Aorta (tissue), 5 donors: ENCODE measurements at regions not wholly inside any gene's neighbourhood (a gene's known extent, or its start where the extent isn't known, plus 50 kb on each side); places are given as distances from the start of the nearest gene placed in this dataset.

Experiments used
- ATAC-seq: fragments of 200-7000 bp; cut with Tn5 transposase; one replicate; pipeline ENCODE4 v1.9.1; 2022; ENCODE audit warnings: moderate library complexity; ENCODE audit not compliant: low FRiP score
- DNase-seq, 2 donors: peaks; one replicate each; pipeline ENCODE4 v3.0.0-alpha.2; 2020
- H3K27ac ChIP-seq, 2 donors: one replicate each; pipeline ENCODE4 v1.5.1; 2013; ENCODE audit warnings: low read length in 2 of 2, mild to moderate bottlenecking in 2 of 2, moderate library complexity in 2 of 2, control low read depth in 1 of 2, inconsistent platforms in 1 of 2, low read depth in 1 of 2
- H3K27me3 ChIP-seq, 2 donors: one replicate each; pipeline ENCODE4 v1.6.1; 2013; ENCODE audit warnings: control low read depth in 1 of 2, low read length in 1 of 2, mild to moderate bottlenecking in 1 of 2, moderate library complexity in 1 of 2; ENCODE audit not compliant: insufficient read depth in 2 of 2, control insufficient read depth in 1 of 2
- H3K36me3 ChIP-seq, 2 donors: one replicate each; pipeline ENCODE4 v1.6.1; 2013; ENCODE audit warnings: control low read depth in 1 of 2, low read length in 1 of 2, mild to moderate bottlenecking in 1 of 2; ENCODE audit not compliant: insufficient read depth in 2 of 2, control insufficient read depth in 1 of 2
- H3K4me1 ChIP-seq, 2 donors: one replicate each; pipeline ENCODE4 v1.6.1; 2013; ENCODE audit warnings: low read length in 2 of 2, control low read depth in 1 of 2, mild to moderate bottlenecking in 1 of 2, moderate library complexity in 1 of 2; ENCODE audit not compliant: insufficient read depth in 2 of 2, control insufficient read depth in 1 of 2
- H3K4me3 ChIP-seq, 2 donors: one replicate each; pipeline ENCODE4 v1.5.1; 2013; ENCODE audit warnings: low read length in 2 of 2, control low read depth in 1 of 2, mild to moderate bottlenecking in 1 of 2
- H3K9me3 ChIP-seq: one replicate; pipeline ENCODE4 v1.6.1; 2013; ENCODE audit warnings: mild to moderate bottlenecking, low read length; ENCODE audit not compliant: control insufficient read depth
- WGBS, 2 donors: extraction: QIAGEN DNeasy Blood & Tissue Kit; methylation state at CpG; one replicate each; pipeline ENCODE4 v1.1.7; 2013; 5-methylcytosine and 5-hydroxymethylcytosine counted together
- intact Hi-C, 2 donors: fragments of 100-400 bp; cut with DNase I; formaldehyde crosslinking; loops; one replicate each; pipeline versions ENCODE4 v1.14.2 to v1.15.0; 2022
- donor health status: healthy with polysubstance abuse.
- donor health status: Bipolar disorder and iron deficiency.
- donor health status: DM: no; HTN: no; CAD: no.
- donor health status: DM: no; HTN: no; CAD: no.
- donor health status: DM: yes; HTN: yes; CAD: no.

GRCh38 chr4:31146366-31146765, 426.2 kb downstream of the PCDH7 start:
- ATAC-seq (no peak), DNase-seq (no peak)
- 82 to 94% methylated on average over 6 of the region's 6 CpGs for WGBS, 2 donors
- intact Hi-C loops: no loop called here
- Histone ChIP-seq H3K4me1 (no peaks in the 10 kb centered on the region), H3K36me3 (peaks cover 0 to 9% of the 10 kb centered on the region in 2 donors), H3K9me3 (no peaks in the 10 kb centered on the region), H3K4me3 (no peak overlapping the region), H3K27ac (no peak overlapping the region), H3K27me3 (no peaks in the 10 kb centered on the region)

DNA sequence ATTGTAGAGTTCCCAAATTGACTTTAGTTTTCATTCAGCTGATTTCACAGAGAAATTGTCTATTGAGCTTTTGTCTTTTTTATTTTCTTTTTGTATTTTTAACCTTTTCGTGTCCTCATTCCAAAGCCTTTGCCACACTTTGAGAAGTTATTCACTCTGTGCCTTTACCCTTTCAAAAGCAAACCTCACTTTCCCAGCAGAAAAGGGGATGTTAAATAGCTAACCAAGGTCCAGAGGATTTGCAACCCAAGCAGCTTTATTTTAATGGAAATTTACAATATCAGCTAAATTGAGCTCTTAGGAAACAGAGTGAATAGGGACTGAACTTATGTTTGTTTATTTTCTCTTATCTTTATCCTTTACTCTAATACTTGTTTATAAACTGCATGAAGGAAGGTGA, 428.8 kb downstream of the PCDH7 start:
- intact Hi-C loops: no loop called here
- Histone ChIP-seq H3K4me3 (no peak overlapping the region), H3K27me3 (no peaks in the 10 kb centered on the region), H3K4me1 (no peaks in the 10 kb centered on the region), H3K9me3 (no peaks in the 10 kb centered on the region), H3K27ac (no peak overlapping the region), H3K36me3 (peaks cover 0 to 3% of the 10 kb centered on the region in 2 donors)
- DNase-seq (no peak), ATAC-seq (no peak)
- WGBS, 2 donors: 44 to 49% methylated on average over 1 of the region's 1 CpG

- ATAC-seq (no peak), DNase-seq (no peak)
- H3K36me3 ChIP-seq: no peaks in the 10 kb centered on the region
- no peak overlapping the region for H3K27ac ChIP-seq
- H3K4me1 ChIP-seq: no peaks in the 10 kb centered on the region
- 89 to 92% methylated on average over 1 of the region's 1 CpG for WGBS, 2 donors
- intact Hi-C loops: no loop called here
- no peaks in the 10 kb centered on the region for H3K27me3 ChIP-seq
- H3K9me3 ChIP-seq: no peaks in the 10 kb centered on the region
- no peak overlapping the region for H3K4me3 ChIP-seq
Observed at GRCh38 chr4:31156221-31156620, 436.1 kb downstream of the PCDH7 start.

GRCh38 chr4:31160146-31160545, 440.0 kb downstream of the PCDH7 start:
- H3K36me3 ChIP-seq: no peaks in the 10 kb centered on the region
- no peak for DNase-seq
- H3K27ac ChIP-seq: no peak overlapping the region
- H3K27me3 ChIP-seq: no peaks in the 10 kb centered on the region
- WGBS, 2 donors: 73 to 79% methylated on average over 3 of the region's 3 CpGs
- H3K9me3 ChIP-seq: no peaks in the 10 kb centered on the region
- no peak overlapping the region for H3K4me3 ChIP-seq
- ATAC-seq: no peak
- intact Hi-C loops: no loop called here
- H3K4me1 ChIP-seq: no peaks in the 10 kb centered on the region

DNA sequence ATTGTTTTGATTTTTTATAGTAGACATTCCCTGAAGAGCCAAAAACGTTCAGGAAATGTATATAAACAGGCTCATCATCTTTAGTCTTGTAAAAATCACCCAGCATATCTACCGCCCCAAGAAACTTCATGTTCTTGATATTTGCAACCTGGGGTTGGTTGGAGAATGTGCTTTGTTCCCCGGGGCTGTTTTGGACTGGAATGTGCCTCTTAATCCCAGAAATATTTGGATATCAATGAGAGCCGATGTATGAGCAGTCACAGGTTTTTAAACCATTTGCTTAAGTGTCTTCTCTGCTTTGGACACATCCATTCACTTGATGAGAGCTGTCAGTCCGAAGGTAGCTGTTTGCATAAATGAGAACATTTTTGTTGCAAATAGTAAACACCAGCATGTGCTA, 449.7 kb downstream of the PCDH7 start:
- ATAC-seq: no peak
- Histone ChIP-seq H3K9me3 (no peaks in the 10 kb centered on the region), H3K4me1 (no peaks in the 10 kb centered on the region), H3K36me3 (no peaks in the 10 kb centered on the region), H3K4me3 (no peak overlapping the region), H3K27ac (no peak overlapping the region), H3K27me3 (no peaks in the 10 kb centered on the region)
- intact Hi-C loops: no loop called here
- WGBS, 2 donors: 50 to 53% methylated on average over 5 of the region's 5 CpGs
- DNase-seq: no peak

DNA sequence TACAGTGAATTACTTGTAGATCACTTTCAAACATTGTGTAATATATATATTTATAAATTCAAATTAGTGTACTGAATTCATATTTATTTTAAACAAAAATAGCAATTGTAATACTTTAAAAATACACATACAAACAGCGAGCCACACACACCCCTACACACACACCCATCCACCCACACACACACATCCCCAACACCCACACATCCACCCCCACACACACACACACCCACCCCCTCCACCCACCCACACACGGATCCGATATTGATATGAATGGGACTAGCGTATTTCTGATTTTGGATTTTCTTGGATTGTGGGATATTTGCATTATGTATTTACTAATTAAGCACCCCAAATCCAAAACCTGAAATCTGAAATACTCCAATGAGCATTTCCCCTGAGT, 451.2 kb downstream of the PCDH7 start:
- DNase-seq: no peak
- 93 to 96% methylated on average over 4 of the region's 4 CpGs for WGBS, 2 donors
- intact Hi-C loops: no loop called here

DNA sequence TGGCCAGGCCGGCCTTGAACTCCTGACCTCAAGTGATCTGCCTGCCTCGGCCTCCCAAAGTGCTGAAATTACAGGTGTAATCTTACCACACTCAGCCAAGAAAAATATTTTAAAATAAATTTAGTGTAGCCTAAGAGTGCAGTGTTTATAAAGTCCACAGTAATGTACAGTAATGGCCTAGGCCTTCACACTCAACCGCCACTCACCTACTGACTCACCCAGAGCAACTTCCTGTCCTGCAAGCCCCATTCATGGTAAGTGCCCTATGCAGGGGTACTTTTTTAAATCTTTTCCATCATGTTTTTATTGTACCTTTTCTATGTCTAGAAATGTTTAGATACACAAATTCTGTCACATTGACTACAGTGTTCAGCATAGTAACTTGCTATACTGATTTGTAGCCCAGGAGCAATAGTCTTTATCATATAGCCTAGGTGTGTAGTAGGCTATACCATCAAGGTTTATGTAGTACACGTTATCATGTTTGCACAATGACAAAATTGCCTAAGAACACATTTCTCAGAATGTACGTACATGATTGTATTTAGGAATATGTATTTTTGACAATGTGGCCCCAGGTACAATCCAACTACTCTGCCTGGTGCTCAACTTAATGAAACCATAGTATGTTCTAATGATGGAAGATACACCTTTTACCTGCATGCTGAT, 455.2 kb downstream of the PCDH7 start:
- Histone ChIP-seq H3K27me3 (no peaks in the 10 kb centered on the region), H3K4me1 (no peaks in the 10 kb centered on the region), H3K9me3 (peaks cover 2% of the 10 kb centered on the region), H3K27ac (no peak overlapping the region), H3K36me3 (no peaks in the 10 kb centered on the region), H3K4me3 (no peak overlapping the region)
- WGBS, 2 donors: 93 to 95% methylated on average over 5 of the region's 5 CpGs
- no peak for ATAC-seq
- intact Hi-C loops: no loop called here
- no peak for DNase-seq

More for the DNA sequence above, 451.2 kb downstream of the PCDH7 start:
- no peak for ATAC-seq
- Histone ChIP-seq H3K9me3 (no peaks in the 10 kb centered on the region), H3K4me1 (no peaks in the 10 kb centered on the region), H3K36me3 (no peaks in the 10 kb centered on the region), H3K27ac (no peak overlapping the region), H3K27me3 (no peaks in the 10 kb centered on the region), H3K4me3 (no peak overlapping the region)

DNA sequence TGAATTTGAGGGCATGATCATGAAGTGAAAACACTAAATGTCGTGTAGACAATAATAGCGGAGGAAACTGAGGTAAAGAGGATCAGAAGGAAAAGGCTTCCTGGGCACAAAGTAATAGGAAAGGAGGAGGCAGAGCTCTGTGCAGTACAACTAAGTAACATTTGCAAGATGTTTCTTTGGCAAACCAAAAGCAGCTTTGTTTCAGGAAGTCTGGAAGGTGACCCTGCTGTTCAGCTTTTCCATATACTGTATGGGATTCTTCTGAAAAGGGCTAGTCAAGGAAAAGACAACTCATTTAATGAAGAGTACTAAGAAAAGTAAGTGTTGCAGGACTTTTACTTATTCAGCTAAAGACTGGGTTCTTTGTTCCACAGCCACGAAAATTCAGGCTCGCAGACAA, 463.1 kb downstream of the PCDH7 start:
- Histone ChIP-seq H3K9me3 (peaks cover 2% of the 10 kb centered on the region), H3K4me3 (no peak overlapping the region), H3K27ac (no peak overlapping the region), H3K4me1 (no peaks in the 10 kb centered on the region), H3K27me3 (no peaks in the 10 kb centered on the region), H3K36me3 (no peaks in the 10 kb centered on the region)
- ATAC-seq (no peak), DNase-seq (no peak)
- intact Hi-C loops: no loop called here
- 92% methylated on average over 4 of the region's 4 CpGs for WGBS, 2 donors

GRCh38 chr4:31185014-31185585, 464.9 kb downstream of the PCDH7 start:
- ATAC-seq: no peak
- WGBS, 2 donors: 93 to 94% methylated on average over 27 to 28 of the region's 28 CpGs
- H3K27me3 ChIP-seq: no peaks in the 10 kb centered on the region

More at GRCh38 chr4:31185014-31185585, 464.9 kb downstream of the PCDH7 start:
- Histone ChIP-seq H3K27ac (no peak overlapping the region), H3K4me3 (no peak overlapping the region), H3K4me1 (no peaks in the 10 kb centered on the region), H3K36me3 (no peaks in the 10 kb centered on the region), H3K9me3 (no peaks in the 10 kb centered on the region)
- intact Hi-C loops: no loop called here
- no peak for DNase-seq
